WERI-Rb-1 (cell line): ENCODE measurements at regions not wholly inside any gene's neighbourhood (a gene's known extent, or its start where the extent isn't known, plus 50 kb on each side); places are given as distances from the start of the nearest gene placed in this dataset.

ENCODE experiments used
- DNase-seq: peaks from one replicate; pipeline ENCODE4 v3.0.0-alpha.2; 2020
- H3K27ac ChIP-seq: fragments of 250-450 bp; sonication (Bioruptor Pico); 2 replicates; pipeline ENCODE4 v1.5.1; 2020; ENCODE audit warnings: mild to moderate bottlenecking, moderate library complexity
- H3K27me3 ChIP-seq: fragments of 250-450 bp; sonication (Bioruptor Pico); 2 replicates; pipeline ENCODE4 v1.5.1; 2021; ENCODE audit warnings: mild to moderate bottlenecking, low read depth, moderate library complexity; ENCODE audit not compliant: insufficient read depth, severe bottlenecking
- H3K36me3 ChIP-seq: fragments of 250-450 bp; sonication (Bioruptor Pico); 2 replicates; pipeline ENCODE4 v1.5.1; 2020; ENCODE audit warnings: mild to moderate bottlenecking, moderate library complexity
- H3K4me3 ChIP-seq: 2 replicates; pipeline ENCODE4 v1.5.1; 2011; ENCODE audit warnings: low read depth, mild to moderate bottlenecking, control low read depth, low read length
- H3K9me3 ChIP-seq: fragments of 250-450 bp; sonication (Bioruptor Pico); 2 replicates; pipeline ENCODE4 v1.5.1; 2021; ENCODE audit warnings: mild to moderate bottlenecking, moderate library complexity; ENCODE audit not compliant: severe bottlenecking
- TF ChIP-seq, protein P1 (sequence below): IDR thresholded peaks from 2 replicates; pipeline ENCODE4 v1.5.1; 2011; ENCODE audit warnings: low read depth, mild to moderate bottlenecking, control low read depth, inconsistent platforms, low read length

DNA sequence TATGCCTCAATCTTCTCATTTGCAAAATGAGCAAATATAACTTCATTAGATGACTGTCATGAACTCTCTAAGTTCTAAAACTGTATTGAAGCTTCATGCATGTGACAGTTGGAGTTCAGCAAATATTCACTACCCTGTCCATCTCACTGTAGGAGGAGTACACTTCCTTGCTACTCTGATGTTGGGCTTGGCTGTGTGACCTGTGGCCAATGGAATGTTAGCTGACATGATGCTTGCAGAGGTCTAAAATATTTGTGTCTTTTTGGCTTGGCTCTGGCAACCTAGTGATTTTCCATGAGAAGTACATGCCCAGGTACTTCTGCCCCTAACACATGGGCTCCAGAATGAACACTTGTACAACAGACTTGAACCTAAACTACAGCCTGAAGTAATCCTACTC, 203.1 kb upstream of the ANKH start:
- no peak for DNase-seq
- Histone ChIP-seq H3K27ac (no peak overlapping the region), H3K27me3 (no peaks in the 10 kb centered on the region), H3K4me3 (no peak overlapping the region), H3K9me3 (no peaks in the 10 kb centered on the region), H3K36me3 (no peaks in the 10 kb centered on the region)
- TF ChIP-seq, protein P1, sequence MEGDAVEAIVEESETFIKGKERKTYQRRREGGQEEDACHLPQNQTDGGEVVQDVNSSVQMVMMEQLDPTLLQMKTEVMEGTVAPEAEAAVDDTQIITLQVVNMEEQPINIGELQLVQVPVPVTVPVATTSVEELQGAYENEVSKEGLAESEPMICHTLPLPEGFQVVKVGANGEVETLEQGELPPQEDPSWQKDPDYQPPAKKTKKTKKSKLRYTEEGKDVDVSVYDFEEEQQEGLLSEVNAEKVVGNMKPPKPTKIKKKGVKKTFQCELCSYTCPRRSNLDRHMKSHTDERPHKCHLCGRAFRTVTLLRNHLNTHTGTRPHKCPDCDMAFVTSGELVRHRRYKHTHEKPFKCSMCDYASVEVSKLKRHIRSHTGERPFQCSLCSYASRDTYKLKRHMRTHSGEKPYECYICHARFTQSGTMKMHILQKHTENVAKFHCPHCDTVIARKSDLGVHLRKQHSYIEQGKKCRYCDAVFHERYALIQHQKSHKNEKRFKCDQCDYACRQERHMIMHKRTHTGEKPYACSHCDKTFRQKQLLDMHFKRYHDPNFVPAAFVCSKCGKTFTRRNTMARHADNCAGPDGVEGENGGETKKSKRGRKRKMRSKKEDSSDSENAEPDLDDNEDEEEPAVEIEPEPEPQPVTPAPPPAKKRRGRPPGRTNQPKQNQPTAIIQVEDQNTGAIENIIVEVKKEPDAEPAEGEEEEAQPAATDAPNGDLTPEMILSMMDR = no peak

DNA sequence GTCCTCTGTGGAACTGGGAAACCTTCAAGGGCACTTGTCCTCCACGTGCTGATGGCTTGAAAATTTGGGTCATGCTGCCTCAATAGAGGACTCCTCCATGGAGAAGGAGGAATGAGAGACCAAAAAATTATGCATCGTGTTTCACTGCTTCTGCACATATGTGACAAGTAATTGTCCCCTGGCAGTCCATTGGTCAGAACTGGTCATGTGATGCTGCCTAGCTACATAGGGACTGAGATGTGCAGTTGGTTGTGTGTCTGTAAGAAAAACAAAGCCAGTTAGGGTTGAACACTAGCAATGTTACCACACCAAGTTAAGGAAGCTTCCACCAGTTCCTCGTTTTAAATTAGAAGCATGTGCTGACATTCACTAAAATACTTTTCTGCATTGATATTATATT, 201.9 kb upstream of the ANKH start:
- Histone ChIP-seq H3K4me3 (no peak overlapping the region), H3K9me3 (peaks cover 2% of the 10 kb centered on the region), H3K27ac (no peak overlapping the region), H3K27me3 (no peaks in the 10 kb centered on the region), H3K36me3 (no peaks in the 10 kb centered on the region)
- TF ChIP-seq, protein P1 = no peak
- no peak for DNase-seq

DNA sequence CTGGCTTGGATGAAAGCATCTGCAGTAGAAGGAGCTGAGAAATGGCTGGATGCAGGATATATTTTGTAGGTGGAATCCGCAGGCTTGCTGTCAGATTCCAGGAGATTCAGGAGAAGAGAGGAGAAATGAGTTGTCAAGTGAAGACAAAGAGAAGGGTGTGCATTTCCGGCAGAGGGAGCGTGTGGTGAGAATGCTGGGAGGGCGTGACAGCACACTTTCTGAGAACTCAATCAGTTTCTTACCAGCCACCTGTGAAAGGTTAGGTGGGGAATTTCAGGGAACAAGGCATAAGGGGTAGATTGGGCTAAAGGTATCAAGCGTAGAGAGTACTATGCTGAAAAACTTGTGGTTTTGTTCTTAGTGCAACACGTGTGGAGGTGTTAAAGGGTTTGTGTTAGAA, 199.3 kb upstream of the ANKH start:
- TF ChIP-seq, protein P1 = no peak

DNA sequence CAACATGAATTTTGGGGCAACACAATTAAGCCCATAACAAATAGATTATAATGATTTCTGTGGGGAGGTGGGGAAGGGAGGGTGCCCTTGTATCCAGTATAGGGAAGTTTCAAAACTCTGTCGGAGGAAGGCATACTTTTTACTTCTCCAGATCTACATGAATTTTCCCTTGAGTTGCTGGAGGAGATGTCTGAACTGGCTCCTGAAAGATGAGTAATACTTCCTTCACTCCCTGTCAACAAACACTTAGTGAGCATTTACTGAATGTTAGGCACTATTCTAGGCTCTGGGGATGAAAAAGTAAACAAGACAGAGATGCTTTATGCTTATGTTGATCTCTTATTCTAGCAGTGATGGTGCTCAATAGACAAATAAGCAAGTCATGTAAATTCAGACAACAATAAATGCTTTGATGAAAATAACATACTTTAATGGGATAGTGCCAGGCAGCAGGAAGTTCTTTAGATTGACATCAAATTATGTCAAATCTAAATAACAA, 197.9 kb upstream of the ANKH start:
- H3K27me3 ChIP-seq = no peaks in the 10 kb centered on the region
- no peak overlapping the region for H3K27ac ChIP-seq
- no peaks in the 10 kb centered on the region for H3K36me3 ChIP-seq
- TF ChIP-seq, protein P1 = no peak
- H3K9me3 ChIP-seq = peaks cover 2% of the 10 kb centered on the region
- DNase-seq = no peak
- H3K4me3 ChIP-seq = no peak overlapping the region

More for the DNA sequence above, 199.3 kb upstream of the ANKH start:
- H3K4me3 ChIP-seq = no peak overlapping the region
- H3K27me3 ChIP-seq = no peaks in the 10 kb centered on the region
- no peak overlapping the region for H3K27ac ChIP-seq
- peaks cover 2% of the 10 kb centered on the region for H3K9me3 ChIP-seq
- H3K36me3 ChIP-seq = no peaks in the 10 kb centered on the region
- DNase-seq = no peak

DNA sequence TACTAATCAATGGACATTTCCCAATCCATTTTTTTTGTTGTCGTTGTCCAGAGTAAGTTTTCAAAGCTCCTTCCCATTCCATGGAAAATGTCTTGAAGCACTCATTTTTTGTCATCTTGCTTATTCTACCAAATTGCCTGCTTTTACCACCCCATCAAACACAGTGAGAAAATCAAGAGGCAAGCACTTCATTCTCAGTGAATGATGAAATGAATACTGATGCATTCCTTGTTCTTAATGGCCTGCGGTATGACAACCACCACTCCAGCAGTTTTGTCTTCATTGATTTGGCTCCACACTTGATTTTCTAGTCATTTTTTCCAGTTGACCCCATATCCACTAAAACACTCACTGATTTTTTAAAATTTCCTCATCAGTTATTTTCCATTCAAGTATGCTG, 193.5 kb upstream of the ANKH start:
- Histone ChIP-seq H3K36me3 (no peaks in the 10 kb centered on the region), H3K4me3 (no peak overlapping the region), H3K9me3 (peaks cover 2% of the 10 kb centered on the region), H3K27me3 (no peaks in the 10 kb centered on the region), H3K27ac (no peak overlapping the region)
- DNase-seq = no peak
- TF ChIP-seq, protein P1 = no peak

DNA sequence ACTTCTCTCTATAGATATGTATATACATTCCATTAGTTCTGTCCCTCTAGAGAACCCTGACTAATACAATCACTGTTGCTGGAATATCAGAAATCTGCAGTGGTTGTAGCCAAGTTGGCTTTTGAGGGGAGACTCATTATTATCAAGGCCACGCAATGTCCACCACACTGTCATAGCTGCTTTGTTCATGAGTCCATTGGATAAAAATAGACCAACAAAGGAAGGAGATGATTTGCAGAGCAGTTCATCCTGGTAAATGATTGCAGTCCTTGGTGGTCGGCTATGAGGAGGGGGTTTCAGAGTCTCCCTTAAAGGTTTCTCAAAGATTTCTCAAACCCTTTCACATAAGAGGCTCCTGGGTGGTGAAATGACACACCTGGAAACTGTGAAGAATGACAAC, 192.8 kb upstream of the ANKH start:
- TF ChIP-seq, protein P1 = no peak
- Histone ChIP-seq H3K27me3 (no peaks in the 10 kb centered on the region), H3K4me3 (no peak overlapping the region), H3K27ac (no peak overlapping the region), H3K9me3 (peaks cover 2% of the 10 kb centered on the region), H3K36me3 (no peaks in the 10 kb centered on the region)
- no peak for DNase-seq
